Mucosa of gallbladder (tissue), 1 donor: ENCODE measurements at regions not wholly inside any gene's neighbourhood (a gene's known extent, or its start where the extent isn't known, plus 50 kb on each side); places are given as distances from the start of the nearest gene placed in this dataset.

ENCODE experiments used
- DNase-seq: peaks from one replicate; pipeline ENCODE4 v3.0.0-alpha.2; 2020; ENCODE audit warnings: low spot score
- donor health status: DM: no; HTN: no; CAD: no.

DNA sequence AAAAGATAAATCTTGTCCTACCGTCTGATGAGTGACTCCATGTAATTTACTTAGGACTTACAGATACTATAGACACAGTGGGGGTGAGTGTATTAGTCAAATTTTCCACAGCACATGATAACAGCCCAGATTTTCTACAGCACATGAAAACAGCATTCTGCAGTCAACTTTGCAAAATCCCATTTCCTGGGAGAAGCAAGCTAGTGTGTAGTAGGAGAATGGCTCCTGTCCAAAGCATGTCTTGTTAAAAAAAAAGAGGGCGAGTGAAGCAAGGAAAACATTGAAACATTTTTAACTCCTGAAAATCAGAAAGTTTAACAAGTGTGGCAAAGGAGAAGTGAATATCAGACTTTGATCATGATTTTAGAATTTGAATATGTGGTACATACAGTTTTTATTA, 817.8 kb upstream of the FAM98A start:
- no peak for DNase-seq

GRCh38 chr2:34414856-34415255, 815.8 kb upstream of the FAM98A start:
- DNase-seq = no peak

DNA sequence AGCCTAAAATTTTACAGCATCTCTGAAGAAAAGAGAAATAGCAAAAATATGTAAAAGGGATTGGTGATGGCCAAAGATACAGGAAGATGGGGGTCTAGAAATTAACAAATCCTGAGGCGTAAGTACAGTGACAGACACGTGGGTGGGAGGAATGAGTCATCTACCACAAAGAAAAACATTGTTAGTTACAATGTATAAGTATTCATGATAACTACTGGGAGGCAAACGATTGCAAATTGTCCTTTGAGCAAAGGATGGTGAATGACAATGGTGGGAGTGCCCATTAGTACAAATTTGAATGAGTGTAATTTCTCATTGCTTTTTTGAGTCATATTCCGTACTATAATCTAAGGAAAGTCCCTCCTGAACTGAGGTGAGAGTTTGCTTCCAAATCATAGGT, 809.0 kb upstream of the FAM98A start:
- no peak for DNase-seq

DNA sequence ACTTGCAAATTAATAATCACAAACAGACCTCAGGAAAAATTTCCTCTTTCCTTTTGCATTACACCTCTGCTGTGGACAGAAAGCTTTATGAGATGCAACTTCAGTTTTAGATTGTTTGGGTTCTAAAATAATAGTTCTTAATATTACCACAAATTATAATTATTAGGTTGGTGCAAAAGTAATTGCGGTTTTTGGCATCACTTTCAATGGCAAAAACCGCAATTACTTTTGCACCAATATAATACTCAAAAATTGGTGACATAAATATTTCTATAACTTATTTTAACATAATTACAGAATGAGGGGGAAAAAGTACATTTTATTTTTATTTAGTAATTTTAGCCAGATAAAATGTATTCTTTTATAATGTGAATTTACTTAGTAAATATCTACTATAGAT, 804.4 kb upstream of the FAM98A start:
- no peak for DNase-seq

GRCh38 chr2:34402376-34402775, 803.3 kb upstream of the FAM98A start:
- DNase-seq = no peak

- DNase-seq = no peak
These were observed 802.1 kb upstream of the FAM98A start for GRCh38 chr2:34401186-34401585.

- DNase-seq = no peak
These were observed 789.3 kb upstream of the FAM98A start for GRCh38 chr2:34388446-34388845.

GRCh38 chr2:34387536-34387935, 788.4 kb upstream of the FAM98A start:
- no peak for DNase-seq

DNA sequence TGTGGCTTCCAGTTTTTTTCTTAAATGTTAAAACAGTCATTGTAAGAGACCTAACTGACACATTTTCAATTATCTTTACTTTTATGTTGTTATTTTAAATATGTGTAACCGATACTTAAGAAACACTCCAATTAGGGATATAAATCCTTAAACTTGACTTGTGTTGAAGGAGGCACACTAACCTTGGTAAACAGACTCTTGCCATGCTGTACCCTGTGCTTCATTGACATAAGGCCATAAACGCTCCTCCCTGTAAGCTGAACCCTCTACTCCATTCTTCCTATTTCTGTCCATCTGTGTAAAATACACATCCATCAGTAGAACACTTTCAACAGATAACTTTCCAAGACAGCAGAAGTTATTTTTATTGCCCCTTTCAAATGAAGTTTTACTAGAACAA, 780.5 kb upstream of the FAM98A start:
- DNase-seq = no peak

GRCh38 chr2:34373586-34374233, 774.6 kb upstream of the FAM98A start:
- no peak for DNase-seq

DNA sequence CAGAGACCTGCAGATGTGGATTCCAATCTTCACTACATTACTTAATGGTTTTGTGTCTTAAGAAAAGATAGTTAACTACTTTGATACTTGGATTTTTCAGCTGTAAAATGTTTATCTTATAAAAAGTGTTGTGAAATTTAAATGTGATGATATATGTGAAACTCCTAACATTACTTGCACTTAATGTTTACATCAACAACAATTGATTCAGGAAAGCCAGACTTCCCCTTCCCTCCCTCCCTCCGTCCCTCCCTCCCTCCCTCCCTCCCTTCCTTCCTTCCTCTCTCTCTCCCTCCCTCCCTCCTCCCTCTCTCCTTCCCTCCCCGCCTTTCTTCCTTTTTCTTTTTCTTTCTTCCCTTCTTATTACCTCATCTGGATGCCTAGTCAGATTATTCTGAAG, 773.9 kb upstream of the FAM98A start:
- DNase-seq = no peak

- no peak for DNase-seq
These were observed 772.6 kb upstream of the FAM98A start for GRCh38 chr2:34371711-34372110.

GRCh38 chr2:34368304-34368703, 769.2 kb upstream of the FAM98A start:
- DNase-seq = no peak

DNA sequence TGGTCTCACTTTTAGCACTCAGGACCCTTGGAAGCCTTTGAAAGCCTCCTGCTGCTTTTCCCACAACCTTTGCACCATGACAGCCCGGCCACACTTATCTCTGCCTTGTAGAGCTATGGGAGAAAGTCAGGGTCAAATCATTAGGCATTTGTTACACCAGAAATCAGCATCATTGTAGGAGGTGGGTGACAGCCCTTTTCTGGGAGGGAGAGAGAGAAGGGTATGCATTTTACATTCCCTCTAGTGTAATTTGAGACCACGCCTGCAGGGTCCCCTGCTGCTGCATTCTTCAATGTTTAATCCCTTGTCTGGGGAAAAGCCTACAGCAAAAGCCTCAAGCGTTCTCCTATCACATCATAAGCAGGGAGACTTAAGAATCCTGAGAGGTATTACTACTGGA, 766.8 kb upstream of the FAM98A start:
- DNase-seq = no peak

GRCh38 chr2:34365512-34365911, 766.4 kb upstream of the FAM98A start:
- DNase-seq = no peak

GRCh38 chr2:34353509-34354113, 754.5 kb upstream of the FAM98A start:
- no peak for DNase-seq

GRCh38 chr2:34349527-34349926, 750.4 kb upstream of the FAM98A start:
- no peak for DNase-seq

GRCh38 chr2:34345030-34345429, 745.9 kb upstream of the FAM98A start:
- no peak for DNase-seq

DNA sequence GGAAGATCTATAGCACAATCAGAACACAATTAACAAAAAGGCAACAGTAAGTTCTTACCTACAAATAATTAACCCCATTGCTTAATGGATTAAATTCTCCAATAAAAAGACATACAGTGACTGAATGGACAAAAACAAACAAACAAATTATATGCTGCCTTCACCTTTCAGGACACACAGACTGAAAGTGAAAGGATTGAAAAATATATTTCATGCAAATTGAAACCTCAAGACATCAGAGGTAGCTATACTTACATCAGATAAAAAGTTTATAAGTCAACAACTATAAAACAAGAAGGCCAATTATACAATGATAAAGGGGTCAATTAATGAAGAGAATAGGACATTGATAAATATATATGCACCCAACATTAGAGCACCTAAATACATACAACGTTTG, 741.2 kb upstream of the FAM98A start:
- no peak for DNase-seq

- DNase-seq = no peak
These were observed 738.6 kb upstream of the FAM98A start for GRCh38 chr2:34337735-34338134.

DNA sequence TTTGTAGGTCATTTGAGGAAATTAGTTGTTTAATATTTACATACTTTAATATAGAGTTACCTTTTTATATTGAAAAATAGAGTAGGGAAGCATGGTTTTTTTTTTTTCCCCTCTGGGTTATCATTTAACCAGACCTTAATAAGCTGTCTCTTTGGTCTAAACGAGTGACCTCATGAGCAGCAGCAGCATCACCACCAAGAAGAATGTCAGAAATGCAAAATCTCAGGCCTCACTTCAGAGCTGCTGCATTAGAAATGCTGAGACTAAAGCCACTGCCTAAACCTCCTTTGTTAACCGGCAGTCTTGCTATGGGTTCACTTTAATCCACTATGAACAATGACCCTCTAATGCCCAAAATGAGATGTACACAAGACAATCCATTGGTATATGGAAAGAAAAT, 733.7 kb upstream of the FAM98A start:
- DNase-seq = no peak

GRCh38 chr2:34320056-34320455, 721.0 kb upstream of the FAM98A start:
- DNase-seq = no peak

DNA sequence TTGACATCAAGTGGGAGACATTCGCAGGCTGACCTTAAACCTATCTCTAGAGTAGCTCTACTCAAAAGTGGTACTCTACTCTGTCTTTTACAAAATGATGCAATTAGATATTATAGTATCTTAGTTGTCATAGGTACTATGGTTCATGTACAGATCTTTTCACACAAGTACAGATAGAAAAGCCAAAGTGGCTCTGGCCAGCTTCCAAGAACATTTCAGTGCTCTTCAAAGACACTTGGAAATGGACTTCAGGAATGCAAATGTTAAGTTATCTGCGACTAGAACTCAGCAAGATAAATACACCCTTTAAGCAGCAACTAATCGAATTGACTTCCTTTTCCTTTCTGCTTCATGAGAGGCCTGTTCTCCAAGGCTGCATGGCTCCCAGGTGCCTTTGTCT, 718.7 kb upstream of the FAM98A start:
- DNase-seq = no peak

- no peak for DNase-seq
These were observed 717.7 kb upstream of the FAM98A start for GRCh38 chr2:34316788-34317187.
